Mesendoderm (in vitro differentiated cells): ENCODE measurements at regions not wholly inside any gene's neighbourhood (a gene's known extent, or its start where the extent isn't known, plus 50 kb on each side); places are given as distances from the start of the nearest gene placed in this dataset.

Experiments used
- DNase-seq: peaks from one replicate; pipeline ENCODE4 v3.0.0; 2013
- H2AK5ac ChIP-seq: 2 replicates; pipeline ENCODE4 v1.6.1; 2013; ENCODE audit warnings: low read length, inconsistent platforms
- H2BK120ac ChIP-seq: 2 replicates; pipeline ENCODE4 v1.6.1; 2013; ENCODE audit warnings: low read depth, mild to moderate bottlenecking, low read length, moderate library complexity, mixed read lengths
- H2BK15ac ChIP-seq: replicated peaks from 2 replicates; pipeline ENCODE4 v1.6.1; 2013; ENCODE audit warnings: low read depth, mild to moderate bottlenecking, moderate library complexity
- H2BK5ac ChIP-seq: 2 replicates; pipeline ENCODE4 v1.6.1; 2013; ENCODE audit warnings: low read length, inconsistent platforms
- H3K18ac ChIP-seq: 2 replicates; pipeline ENCODE4 v1.6.1; 2013; ENCODE audit warnings: mild to moderate bottlenecking, low read length, mixed read lengths
- H3K23ac ChIP-seq: one replicate; pipeline ENCODE4 v1.6.1; 2013; ENCODE audit warnings: low read length
- H3K27ac ChIP-seq: 2 replicates; pipeline ENCODE4 v1.5.1; 2013; ENCODE audit warnings: low read depth, mild to moderate bottlenecking, inconsistent platforms, low read length, moderate library complexity
- H3K27me3 ChIP-seq: 2 replicates; pipeline ENCODE4 v1.6.1; 2013; ENCODE audit warnings: low read length, control low read depth, mild to moderate bottlenecking, inconsistent platforms; ENCODE audit not compliant: insufficient read depth, poor library complexity
- H3K36me3 ChIP-seq: 2 replicates; pipeline ENCODE4 v1.6.1; 2013; ENCODE audit warnings: low read length, inconsistent platforms; ENCODE audit not compliant: control insufficient read depth, insufficient read depth
- H3K4ac ChIP-seq: one replicate; pipeline ENCODE4 v1.6.1; 2013; ENCODE audit warnings: low read depth, mild to moderate bottlenecking, low read length, moderate library complexity
- H3K4me1 ChIP-seq: 2 replicates; pipeline ENCODE4 v1.6.1; 2013; ENCODE audit warnings: low read depth, low read length, inconsistent platforms; ENCODE audit not compliant: control insufficient read depth
- H3K4me2 ChIP-seq: 2 replicates; pipeline ENCODE4 v1.6.1; 2013; ENCODE audit warnings: low read length
- H3K4me3 ChIP-seq: 2 replicates; pipeline ENCODE4 v1.5.1; 2013; ENCODE audit warnings: mild to moderate bottlenecking, low read length
- H3K56ac ChIP-seq: one replicate; pipeline ENCODE4 v1.6.1; 2013; ENCODE audit warnings: low read length
- H3K79me1 ChIP-seq: 2 replicates; pipeline ENCODE4 v1.6.1; 2013; ENCODE audit warnings: low read length, inconsistent platforms
- H3K79me2 ChIP-seq: 2 replicates; pipeline ENCODE4 v1.6.1; 2013; ENCODE audit warnings: mild to moderate bottlenecking, low read length; ENCODE audit not compliant: control insufficient read depth, insufficient read depth
- H3K9ac ChIP-seq: 2 replicates; pipeline ENCODE4 v1.6.1; 2013; ENCODE audit warnings: low read length, inconsistent platforms
- H4K5ac ChIP-seq: one replicate; pipeline ENCODE4 v1.6.1; 2013; ENCODE audit warnings: low read length
- H4K8ac ChIP-seq: one replicate; pipeline ENCODE4 v1.6.1; 2013; ENCODE audit warnings: low read depth, mild to moderate bottlenecking, control low read depth, low read length, moderate library complexity
- WGBS: extraction: QIAGEN DNeasy Blood & Tissue Kit; methylation state at CpG from one replicate; pipeline ENCODE4 v1.1.7; 2013; ENCODE audit warnings: low lambda C conversion rate, missing lambda C conversion rate; ENCODE audit not compliant: insufficient coverage; ENCODE audit errors: extremely low coverage; 5-methylcytosine and 5-hydroxymethylcytosine counted together

GRCh38 chr12:106000382-106001104 lies 138.2 kb downstream of the NUAK1 start:
- Histone ChIP-seq H3K27me3 (no peaks in the 10 kb centered on the region), H3K56ac (no peak overlapping the region), H2BK5ac (no peak overlapping the region), H3K4me1 (peaks cover 3% of the 10 kb centered on the region), H3K23ac (no peak overlapping the region), H3K4me2 (no peak overlapping the region), H4K5ac (no peak overlapping the region), H3K4ac (no peak overlapping the region), H3K79me2 (no peaks in the 10 kb centered on the region), H4K8ac (no peak overlapping the region), H3K18ac (no peak overlapping the region), H3K27ac (no peak overlapping the region), H3K36me3 (no peaks in the 10 kb centered on the region), H2BK15ac (no peak overlapping the region), H3K79me1 (no peaks in the 10 kb centered on the region), H3K4me3 (no peak overlapping the region), H2BK120ac (no peak overlapping the region), H2AK5ac (no peak overlapping the region), H3K9ac (no peak overlapping the region)
- no peak for DNase-seq
- no CpG with 5 or more reads among the region's 3 CpGs for WGBS

- Histone ChIP-seq H3K18ac (no peak overlapping the region), H2BK15ac (no peak overlapping the region), H3K79me2 (no peaks in the 10 kb centered on the region), H3K36me3 (no peaks in the 10 kb centered on the region), H3K27ac (no peak overlapping the region), H4K5ac (no peak overlapping the region), H3K4me3 (no peak overlapping the region), H3K9ac (no peak overlapping the region), H2BK120ac (no peak overlapping the region), H3K4me2 (no peak overlapping the region), H3K56ac (no peak overlapping the region), H3K27me3 (no peaks in the 10 kb centered on the region), H3K4me1 (peaks cover 3% of the 10 kb centered on the region), H3K23ac (no peak overlapping the region), H2AK5ac (no peak overlapping the region), H3K4ac (no peak overlapping the region), H4K8ac (no peak overlapping the region), H2BK5ac (no peak overlapping the region), H3K79me1 (no peaks in the 10 kb centered on the region)
- no peak for DNase-seq
- no CpG with 5 or more reads among the region's 2 CpGs for WGBS
These were observed 137.5 kb downstream of the NUAK1 start for GRCh38 chr12:106001105-106001836.

- no peak overlapping the region for H3K27ac ChIP-seq
- H3K23ac ChIP-seq: no peak overlapping the region
- H3K79me2 ChIP-seq: no peaks in the 10 kb centered on the region
- no peak overlapping the region for H3K18ac ChIP-seq
- H3K36me3 ChIP-seq: no peaks in the 10 kb centered on the region
- no peak for DNase-seq
- no CpG with 5 or more reads among the region's 3 CpGs for WGBS
- no peak overlapping the region for H4K8ac ChIP-seq
- H2BK120ac ChIP-seq: no peak overlapping the region
- H3K4me3 ChIP-seq: no peak overlapping the region
- no peak overlapping the region for H3K4ac ChIP-seq
- H2BK15ac ChIP-seq: no peak overlapping the region
- H3K56ac ChIP-seq: no peak overlapping the region
- peaks cover 3% of the 10 kb centered on the region for H3K4me1 ChIP-seq
- H3K4me2 ChIP-seq: no peak overlapping the region
- no peaks in the 10 kb centered on the region for H3K27me3 ChIP-seq
- H2BK5ac ChIP-seq: no peak overlapping the region
- H3K9ac ChIP-seq: no peak overlapping the region
- H3K79me1 ChIP-seq: no peaks in the 10 kb centered on the region
- no peak overlapping the region for H4K5ac ChIP-seq
- H2AK5ac ChIP-seq: no peak overlapping the region
These were observed 136.9 kb downstream of the NUAK1 start for GRCh38 chr12:106001837-106002218.

- Histone ChIP-seq H2AK5ac (no peak overlapping the region), H3K9ac (no peak overlapping the region), H3K23ac (no peak overlapping the region), H2BK15ac (no peak overlapping the region), H3K4me2 (no peak overlapping the region), H3K79me2 (no peaks in the 10 kb centered on the region), H3K4me1 (no peaks in the 10 kb centered on the region), H3K4me3 (no peak overlapping the region), H4K5ac (no peak overlapping the region), H3K79me1 (no peaks in the 10 kb centered on the region), H2BK120ac (no peak overlapping the region), H2BK5ac (no peak overlapping the region), H3K56ac (no peak overlapping the region), H3K4ac (no peak overlapping the region), H3K36me3 (no peaks in the 10 kb centered on the region), H3K27ac (no peak overlapping the region), H4K8ac (no peak overlapping the region), H3K18ac (no peak overlapping the region), H3K27me3 (no peaks in the 10 kb centered on the region)
- no CpG with 5 or more reads among the region's 3 CpGs for WGBS
- no peak for DNase-seq
These were observed 135.5 kb downstream of the NUAK1 start for GRCh38 chr12:106003297-106003696.

- Histone ChIP-seq H3K36me3 (no peaks in the 10 kb centered on the region), H3K27ac (no peak overlapping the region), H3K4ac (no peak overlapping the region), H3K27me3 (no peaks in the 10 kb centered on the region), H3K79me1 (no peaks in the 10 kb centered on the region), H2BK15ac (no peak overlapping the region), H4K5ac (no peak overlapping the region), H2BK5ac (no peak overlapping the region), H2AK5ac (no peak overlapping the region), H3K56ac (no peak overlapping the region), H3K23ac (no peak overlapping the region), H2BK120ac (no peak overlapping the region), H3K79me2 (no peaks in the 10 kb centered on the region), H3K9ac (no peak overlapping the region), H3K4me1 (no peaks in the 10 kb centered on the region), H3K4me3 (no peak overlapping the region), H3K4me2 (no peak overlapping the region), H3K18ac (no peak overlapping the region), H4K8ac (no peak overlapping the region)
- no peak for DNase-seq
These were observed 134.5 kb downstream of the NUAK1 start for GRCh38 chr12:106004289-106004688.
